ENCODE measurements at regions not wholly inside any gene's neighbourhood (a gene's known extent, or its start where the extent isn't known, plus 50 kb on each side); places are given as distances from the start of the nearest gene placed in this dataset.

GRCh38 chr5:2887481-2888348 is 136.2 kb upstream of the IRX2 start:
- TF ChIP-seq, protein P1, sequence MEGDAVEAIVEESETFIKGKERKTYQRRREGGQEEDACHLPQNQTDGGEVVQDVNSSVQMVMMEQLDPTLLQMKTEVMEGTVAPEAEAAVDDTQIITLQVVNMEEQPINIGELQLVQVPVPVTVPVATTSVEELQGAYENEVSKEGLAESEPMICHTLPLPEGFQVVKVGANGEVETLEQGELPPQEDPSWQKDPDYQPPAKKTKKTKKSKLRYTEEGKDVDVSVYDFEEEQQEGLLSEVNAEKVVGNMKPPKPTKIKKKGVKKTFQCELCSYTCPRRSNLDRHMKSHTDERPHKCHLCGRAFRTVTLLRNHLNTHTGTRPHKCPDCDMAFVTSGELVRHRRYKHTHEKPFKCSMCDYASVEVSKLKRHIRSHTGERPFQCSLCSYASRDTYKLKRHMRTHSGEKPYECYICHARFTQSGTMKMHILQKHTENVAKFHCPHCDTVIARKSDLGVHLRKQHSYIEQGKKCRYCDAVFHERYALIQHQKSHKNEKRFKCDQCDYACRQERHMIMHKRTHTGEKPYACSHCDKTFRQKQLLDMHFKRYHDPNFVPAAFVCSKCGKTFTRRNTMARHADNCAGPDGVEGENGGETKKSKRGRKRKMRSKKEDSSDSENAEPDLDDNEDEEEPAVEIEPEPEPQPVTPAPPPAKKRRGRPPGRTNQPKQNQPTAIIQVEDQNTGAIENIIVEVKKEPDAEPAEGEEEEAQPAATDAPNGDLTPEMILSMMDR (IDR thresholded peaks at IDR 0.05 in 2 of 3, conservative IDR thresholded peaks at IDR 0.05 in 1 of 3; ENCODE audit: control insufficient read depth in 2 of 3, extremely low read depth in 1 of 3, insufficient read depth in 1 of 3, low read depth in 3 of 3, low read length in 3 of 3), result no peak
- TF ChIP-seq, protein P2, sequence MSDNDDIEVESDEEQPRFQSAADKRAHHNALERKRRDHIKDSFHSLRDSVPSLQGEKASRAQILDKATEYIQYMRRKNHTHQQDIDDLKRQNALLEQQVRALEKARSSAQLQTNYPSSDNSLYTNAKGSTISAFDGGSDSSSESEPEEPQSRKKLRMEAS (IDR thresholded peaks at IDR 0.05; ENCODE audit: low read depth, low read length), result no peak
- TF ChIP-seq SP1 (IDR thresholded peaks at IDR 0.05; ENCODE audit: low read depth, low read length), result no peak
- no peak for TF ChIP-seq POLR2A (IDR thresholded peaks at IDR 0.05; ENCODE audit: low read depth, low read length)
- TF ChIP-seq EZH2 (IDR thresholded peaks at IDR 0.05; ENCODE audit: borderline replicate concordance, control insufficient read depth, low read depth, low read length), result no peak
- TF ChIP-seq POLR2AphosphoS5 (IDR thresholded peaks at IDR 0.05; ENCODE audit: low read length), result no peak
- TF ChIP-seq, protein P3, sequence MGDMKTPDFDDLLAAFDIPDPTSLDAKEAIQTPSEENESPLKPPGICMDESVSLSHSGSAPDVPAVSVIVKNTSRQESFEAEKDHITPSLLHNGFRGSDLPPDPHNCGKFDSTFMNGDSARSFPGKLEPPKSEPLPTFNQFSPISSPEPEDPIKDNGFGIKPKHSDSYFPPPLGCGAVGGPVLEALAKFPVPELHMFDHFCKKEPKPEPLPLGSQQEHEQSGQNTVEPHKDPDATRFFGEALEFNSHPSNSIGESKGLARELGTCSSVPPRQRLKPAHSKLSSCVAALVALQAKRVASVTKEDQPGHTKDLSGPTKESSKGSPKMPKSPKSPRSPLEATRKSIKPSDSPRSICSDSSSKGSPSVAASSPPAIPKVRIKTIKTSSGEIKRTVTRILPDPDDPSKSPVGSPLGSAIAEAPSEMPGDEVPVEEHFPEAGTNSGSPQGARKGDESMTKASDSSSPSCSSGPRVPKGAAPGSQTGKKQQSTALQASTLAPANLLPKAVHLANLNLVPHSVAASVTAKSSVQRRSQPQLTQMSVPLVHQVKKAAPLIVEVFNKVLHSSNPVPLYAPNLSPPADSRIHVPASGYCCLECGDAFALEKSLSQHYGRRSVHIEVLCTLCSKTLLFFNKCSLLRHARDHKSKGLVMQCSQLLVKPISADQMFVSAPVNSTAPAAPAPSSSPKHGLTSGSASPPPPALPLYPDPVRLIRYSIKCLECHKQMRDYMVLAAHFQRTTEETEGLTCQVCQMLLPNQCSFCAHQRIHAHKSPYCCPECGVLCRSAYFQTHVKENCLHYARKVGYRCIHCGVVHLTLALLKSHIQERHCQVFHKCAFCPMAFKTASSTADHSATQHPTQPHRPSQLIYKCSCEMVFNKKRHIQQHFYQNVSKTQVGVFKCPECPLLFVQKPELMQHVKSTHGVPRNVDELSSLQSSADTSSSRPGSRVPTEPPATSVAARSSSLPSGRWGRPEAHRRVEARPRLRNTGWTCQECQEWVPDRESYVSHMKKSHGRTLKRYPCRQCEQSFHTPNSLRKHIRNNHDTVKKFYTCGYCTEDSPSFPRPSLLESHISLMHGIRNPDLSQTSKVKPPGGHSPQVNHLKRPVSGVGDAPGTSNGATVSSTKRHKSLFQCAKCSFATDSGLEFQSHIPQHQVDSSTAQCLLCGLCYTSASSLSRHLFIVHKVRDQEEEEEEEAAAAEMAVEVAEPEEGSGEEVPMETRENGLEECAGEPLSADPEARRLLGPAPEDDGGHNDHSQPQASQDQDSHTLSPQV (IDR thresholded peaks at IDR 0.05), result no peak
